OCI-LY3 (cell line): ENCODE measurements at regions not wholly inside any gene's neighbourhood (a gene's known extent, or its start where the extent isn't known, plus 50 kb on each side); places are given as distances from the start of the nearest gene placed in this dataset.

Source experiments
- H2AFZ ChIP-seq: fragments of 200-600, 300-600 bp; shearing (Covaris generic); 2 replicates; pipeline ENCODE4 v1.6.0; 2014; ENCODE audit warnings: antibody characterized with exemption, low read depth, low read length
- H3K27ac ChIP-seq: fragments of 200-600, 300-600 bp; sonication (generic); 2 replicates; pipeline ENCODE4 v1.5.1; 2014; ENCODE audit warnings: mild to moderate bottlenecking, low read length, moderate library complexity, mixed read lengths
- H3K27me3 ChIP-seq: fragments of 200-600, 300-600 bp; sonication (generic); 2 replicates; pipeline ENCODE4 v1.6.1; 2014; ENCODE audit warnings: low read depth, low read length, mixed read lengths
- H3K36me3 ChIP-seq: fragments of 200-600, 300-600 bp; sonication (generic); replicated peaks from 2 replicates; pipeline ENCODE3; 2014; ENCODE audit warnings: low read depth, low read length, mixed read lengths
- H3K4me1 ChIP-seq: fragments of 300-600, 200-600 bp; sonication (generic); 2 replicates; pipeline ENCODE4 v1.6.1; 2014; ENCODE audit warnings: low read length, mixed read lengths
- H3K4me2 ChIP-seq: fragments of 200-600, 300-600 bp; sonication (generic); 2 replicates; pipeline ENCODE4 v1.6.1; 2014; ENCODE audit warnings: low read length, mixed read lengths
- H3K4me3 ChIP-seq: fragments of 300-600, 200-600 bp; sonication (generic); 2 replicates; pipeline ENCODE4 v1.5.1; 2014; ENCODE audit warnings: antibody characterized with exemption, mild to moderate bottlenecking, low read length, moderate library complexity
- H3K79me2 ChIP-seq: fragments of 300-600, 200-600 bp; shearing (Covaris generic); 2 replicates; pipeline ENCODE4 v1.6.1; 2014; ENCODE audit warnings: mild to moderate bottlenecking, low read length, mixed read lengths
- H3K9ac ChIP-seq: fragments of 300-600, 200-600 bp; shearing (Covaris generic); 2 replicates; pipeline ENCODE4 v1.6.0; 2014; ENCODE audit warnings: mild to moderate bottlenecking, low read length, moderate library complexity
- H3K9me3 ChIP-seq: fragments of 200-600, 300-600 bp; shearing (Covaris generic); 2 replicates; pipeline ENCODE4 v1.6.1; 2014; ENCODE audit warnings: low read length, mixed read lengths; ENCODE audit not compliant: insufficient read depth
- H4K20me1 ChIP-seq: fragments of 200-600, 300-600 bp; sonication (generic); 2 replicates; pipeline ENCODE4 v1.6.1; 2016; ENCODE audit warnings: low read length, mixed read lengths; ENCODE audit not compliant: insufficient read depth
- CTCF ChIP-seq: fragments of 200-600, 300-600 bp; sonication (generic); IDR thresholded peaks from 2 replicates; pipeline ENCODE4 v1.5.1; 2014; ENCODE audit warnings: antibody characterized with exemption, low read length, low read depth
- EZH2phosphoT487 ChIP-seq: fragments of 200-600 bp; shearing (Covaris generic); IDR thresholded peaks from 2 replicates; pipeline ENCODE4 v1.6.1; 2018; ENCODE audit warnings: antibody characterized with exemption, mixed run types, low read depth

GRCh38 chr13:44219577-44220548 lies 153.8 kb upstream of the SERP2 start:
- H3K4me2 ChIP-seq: no peak overlapping the region
- no peaks in the 10 kb centered on the region for H4K20me1 ChIP-seq
- no peak overlapping the region for H3K4me3 ChIP-seq
- H3K27ac ChIP-seq: no peak overlapping the region
- H3K27me3 ChIP-seq: peaks cover 75% of the 10 kb centered on the region
- H2AFZ ChIP-seq: no peak overlapping the region
- no peak overlapping the region for H3K9ac ChIP-seq
- H3K4me1 ChIP-seq: no peaks in the 10 kb centered on the region
- TF ChIP-seq CTCF: no peak
- TF ChIP-seq EZH2phosphoT487: no peak
- H3K79me2 ChIP-seq: no peaks in the 10 kb centered on the region
- H3K36me3 ChIP-seq: no peaks in the 10 kb centered on the region
- no peaks in the 10 kb centered on the region for H3K9me3 ChIP-seq

GRCh38 chr13:44220948-44221347 lies 152.7 kb upstream of the SERP2 start:
- Histone ChIP-seq H4K20me1 (no peaks in the 10 kb centered on the region), H3K27me3 (peaks cover 72% of the 10 kb centered on the region), H3K9ac (no peak overlapping the region), H3K79me2 (no peaks in the 10 kb centered on the region), H3K36me3 (no peaks in the 10 kb centered on the region), H3K4me1 (no peaks in the 10 kb centered on the region), H3K4me3 (no peak overlapping the region), H3K27ac (no peak overlapping the region), H3K4me2 (no peak overlapping the region), H3K9me3 (no peaks in the 10 kb centered on the region), H2AFZ (no peak overlapping the region)
- no peak for TF ChIP-seq EZH2phosphoT487

DNA sequence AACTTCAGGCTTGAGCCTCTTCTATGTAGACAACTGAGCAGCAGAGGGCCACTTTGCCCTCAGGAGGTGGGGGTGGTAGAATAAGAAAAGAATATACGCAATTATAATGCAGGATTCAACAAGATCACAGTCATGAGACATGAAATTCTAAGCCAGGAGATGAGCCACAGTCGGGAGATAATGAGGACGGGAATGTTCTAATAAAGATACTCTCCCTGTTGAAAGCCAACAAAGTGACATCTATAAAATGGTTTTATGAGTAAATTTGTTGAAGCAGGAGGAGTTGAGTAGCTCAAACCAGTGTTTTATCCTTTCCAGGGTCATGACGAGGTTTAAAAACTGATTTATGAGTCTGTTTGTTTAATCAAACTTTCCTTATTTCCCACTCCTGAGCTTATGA lies 152.0 kb upstream of the SERP2 start:
- H3K79me2 ChIP-seq: no peaks in the 10 kb centered on the region
- no peak overlapping the region for H3K27ac ChIP-seq
- H3K4me2 ChIP-seq: no peak overlapping the region
- TF ChIP-seq CTCF (no peak), EZH2phosphoT487 (no peak)
- no peaks in the 10 kb centered on the region for H3K9me3 ChIP-seq
- H3K27me3 ChIP-seq: peaks cover 71% of the 10 kb centered on the region
- H3K36me3 ChIP-seq: no peaks in the 10 kb centered on the region
- no peak overlapping the region for H2AFZ ChIP-seq
- H4K20me1 ChIP-seq: no peaks in the 10 kb centered on the region
- no peak overlapping the region for H3K9ac ChIP-seq
- no peak overlapping the region for H3K4me3 ChIP-seq
- H3K4me1 ChIP-seq: no peaks in the 10 kb centered on the region

DNA sequence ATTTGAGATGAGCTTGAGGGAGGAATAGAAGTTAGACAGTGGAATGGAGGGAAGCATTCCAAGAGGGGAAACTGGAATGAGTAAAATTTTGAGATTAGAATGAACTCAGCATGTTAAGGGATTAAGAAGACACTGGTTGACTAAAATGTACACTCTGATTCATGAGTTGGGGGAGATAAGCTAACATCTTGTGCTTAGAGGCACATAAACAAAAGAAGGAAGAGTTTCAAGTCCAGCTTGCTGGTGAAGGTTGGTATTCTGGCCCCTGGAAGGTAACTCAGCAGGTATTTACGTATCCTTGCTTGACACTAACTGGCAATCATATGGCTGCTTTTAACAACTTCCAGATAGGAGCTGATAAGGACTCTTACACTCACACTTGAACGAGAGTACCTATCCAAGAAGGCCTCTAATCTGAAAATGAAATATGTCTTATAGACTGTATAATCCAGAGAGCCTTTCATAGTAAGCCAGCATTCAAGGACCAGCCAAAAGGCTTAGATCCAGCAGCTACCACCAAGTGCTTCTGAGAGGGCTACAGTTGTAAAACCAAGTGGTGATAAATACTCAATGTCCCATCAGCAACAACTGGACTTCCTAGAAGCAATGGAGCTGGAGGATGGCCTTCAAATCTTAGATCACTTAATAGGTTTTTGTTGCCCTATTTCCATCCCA lies 149.7 kb upstream of the SERP2 start:
- Histone ChIP-seq H3K9me3 (no peaks in the 10 kb centered on the region), H3K4me2 (no peak overlapping the region), H3K27me3 (peaks cover 84% of the 10 kb centered on the region), H2AFZ (no peak overlapping the region), H3K27ac (no peak overlapping the region), H3K36me3 (no peaks in the 10 kb centered on the region), H4K20me1 (no peaks in the 10 kb centered on the region), H3K4me1 (no peaks in the 10 kb centered on the region), H3K4me3 (no peak overlapping the region), H3K79me2 (no peaks in the 10 kb centered on the region), H3K9ac (no peak overlapping the region)
- TF ChIP-seq CTCF (no peak), EZH2phosphoT487 (no peak)
